Head of caudate nucleus (tissue), 42 donors: ENCODE measurements at regions not wholly inside any gene's neighbourhood (a gene's known extent, or its start where the extent isn't known, plus 50 kb on each side); places are given as distances from the start of the nearest gene placed in this dataset.
"Not testable (repeated sequence)": the region's sequence is repeated elsewhere in the genome, so short reads cannot be mapped to it uniquely, and the experiment has no call there.

ENCODE experiments used
- DNase-seq, 42 donors: peaks; one replicate each; pipeline versions ENCODE4 v3.0.0 to v3.0.0-alpha.2; 2020 to 2021; ENCODE audit warnings: mixed read lengths in 7 of 42
- intact Hi-C: fragments of 100-400 bp; cut with DNase I; formaldehyde crosslinking; loops from one replicate; pipeline ENCODE4 v1.15.0; 2022

DNA sequence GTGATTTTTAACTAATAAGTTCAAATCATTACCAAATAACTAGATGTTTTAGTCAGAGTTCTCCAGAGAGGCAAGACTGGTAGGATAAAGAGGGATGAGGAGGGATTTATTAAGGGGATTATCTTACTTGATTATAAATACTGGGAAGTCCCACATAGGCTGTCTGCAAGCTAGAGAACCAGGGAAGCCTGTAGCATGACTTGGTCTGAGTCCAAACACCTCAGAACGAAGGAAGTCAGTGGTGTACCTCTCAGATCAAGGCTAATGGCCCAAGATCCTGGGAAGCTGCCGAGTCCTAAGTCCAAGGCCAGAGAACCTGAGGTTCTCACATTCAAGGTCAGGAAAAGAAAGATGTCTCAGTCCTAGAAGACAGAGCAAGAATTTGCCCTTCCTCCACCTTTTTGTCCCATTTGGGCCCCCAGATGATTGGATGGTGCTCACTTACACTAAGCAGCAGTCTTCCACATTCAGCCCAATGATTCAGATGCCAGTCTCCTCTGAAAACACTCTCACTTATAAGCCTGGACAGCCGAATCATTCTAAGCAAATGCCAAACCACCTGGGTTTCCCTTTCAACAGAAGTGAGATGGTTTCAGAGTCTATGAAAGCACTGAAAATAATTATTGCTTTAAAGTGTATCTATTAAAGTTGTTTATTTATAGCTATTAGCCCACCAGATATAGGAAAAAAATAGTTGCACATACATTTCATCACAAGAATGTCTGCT lies 1599.2 kb downstream of the OLFM4 start:
- intact Hi-C loops = no loop called here
- DNase-seq = no peak

DNA sequence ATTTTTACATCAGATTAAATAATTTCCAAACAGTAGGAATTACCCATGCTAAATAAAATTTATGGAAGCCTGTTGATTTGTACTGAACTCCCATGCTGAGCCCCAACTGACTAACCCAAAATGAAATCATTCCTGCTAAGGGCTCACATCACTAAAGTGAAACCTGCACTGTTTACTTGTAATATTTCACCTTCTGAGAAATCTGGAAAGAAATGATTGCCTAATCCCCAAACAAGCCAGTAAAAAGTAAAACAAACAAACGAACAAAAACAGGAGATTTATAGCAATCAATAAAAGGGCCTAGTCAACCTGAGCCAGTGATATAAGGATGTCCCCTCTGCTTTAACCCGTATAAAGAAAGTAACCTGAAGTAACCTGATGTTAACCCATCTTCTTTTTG lies 1599.8 kb downstream of the OLFM4 start:
- no peak for DNase-seq
- intact Hi-C loops = no loop called here

DNA sequence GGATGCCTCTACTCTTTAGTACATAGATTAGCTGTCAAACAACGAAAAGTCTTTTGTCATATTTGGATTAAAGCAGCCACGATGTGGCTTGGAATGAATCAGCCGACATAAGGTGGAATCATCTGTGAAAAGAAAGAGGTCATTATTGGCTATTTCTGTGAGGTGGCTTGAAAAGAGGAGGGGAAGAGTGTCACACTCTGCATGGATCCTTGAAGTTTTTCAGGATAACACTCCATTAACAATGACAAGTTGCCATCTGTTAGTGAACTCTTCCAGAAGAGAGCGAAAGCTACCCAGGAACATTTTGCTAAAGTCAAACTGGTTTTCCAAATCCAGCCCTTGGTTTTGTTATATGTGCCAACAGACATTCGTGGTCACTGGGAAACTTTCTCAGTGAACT lies 1604.8 kb downstream of the OLFM4 start:
- intact Hi-C loops = no loop called here
- no peak for DNase-seq

DNA sequence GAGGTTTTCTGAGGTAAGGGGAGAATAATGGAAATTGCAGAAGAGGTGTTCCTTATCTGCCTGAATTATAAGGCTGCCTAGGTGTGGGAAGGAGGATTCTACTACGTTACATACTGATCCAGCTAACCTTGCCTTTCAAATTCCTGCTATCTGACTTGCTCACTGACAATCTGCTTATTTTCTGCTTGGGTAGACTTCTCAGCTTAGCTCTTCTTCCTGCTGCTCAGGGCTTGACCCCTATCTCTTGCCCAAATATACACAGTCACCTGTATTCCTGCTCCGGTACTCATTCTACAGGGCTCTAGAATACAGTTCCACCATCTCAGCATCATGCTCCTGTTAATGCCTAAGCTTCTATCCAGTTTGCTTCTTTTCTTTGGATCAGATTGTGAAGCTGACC lies 1607.6 kb downstream of the OLFM4 start:
- DNase-seq = no peak
- intact Hi-C loops = no loop called here

DNA sequence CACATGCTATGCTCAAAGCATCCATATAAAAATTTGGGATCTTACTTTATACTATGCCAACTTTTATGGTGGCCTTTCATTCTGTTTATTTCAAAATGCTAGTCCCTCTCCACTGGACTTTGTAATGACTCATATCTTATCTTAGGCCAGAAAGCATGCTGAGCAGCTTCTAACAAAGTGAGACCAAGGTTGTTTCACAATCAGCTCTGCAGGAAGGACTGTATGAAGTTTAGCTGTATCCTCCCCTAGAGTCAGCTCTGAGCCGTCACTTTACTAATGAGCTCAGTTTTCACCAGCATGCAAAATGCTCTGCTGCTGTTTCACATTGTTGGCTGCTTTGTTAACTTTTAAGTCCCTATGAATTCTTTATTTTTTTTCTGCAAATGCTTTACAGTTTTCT lies 1608.8 kb downstream of the OLFM4 start:
- intact Hi-C loops = no loop called here

DNA sequence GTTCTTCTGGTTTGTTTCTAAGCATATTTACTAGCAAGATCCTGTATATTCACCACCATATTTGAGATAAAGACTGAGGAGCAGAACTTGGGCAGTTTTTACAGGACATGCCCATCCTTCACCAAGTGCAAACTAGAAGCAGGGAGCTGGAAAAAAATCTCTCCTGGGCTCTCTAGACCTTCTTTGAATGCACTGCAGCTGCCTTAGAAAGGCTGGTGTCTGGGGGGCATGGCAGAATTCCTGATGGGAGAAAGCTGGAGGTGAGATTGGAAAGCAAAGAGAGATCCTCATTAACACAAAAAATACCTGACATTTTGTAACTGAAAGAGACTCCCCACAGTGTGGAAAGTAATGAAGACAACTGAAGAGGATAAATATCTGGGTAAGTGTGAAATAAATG lies 1612.1 kb downstream of the OLFM4 start:
- DNase-seq = no peak
- intact Hi-C loops = no loop called here

More for the DNA sequence above, 1608.8 kb downstream of the OLFM4 start:
- DNase-seq = no peak

DNA sequence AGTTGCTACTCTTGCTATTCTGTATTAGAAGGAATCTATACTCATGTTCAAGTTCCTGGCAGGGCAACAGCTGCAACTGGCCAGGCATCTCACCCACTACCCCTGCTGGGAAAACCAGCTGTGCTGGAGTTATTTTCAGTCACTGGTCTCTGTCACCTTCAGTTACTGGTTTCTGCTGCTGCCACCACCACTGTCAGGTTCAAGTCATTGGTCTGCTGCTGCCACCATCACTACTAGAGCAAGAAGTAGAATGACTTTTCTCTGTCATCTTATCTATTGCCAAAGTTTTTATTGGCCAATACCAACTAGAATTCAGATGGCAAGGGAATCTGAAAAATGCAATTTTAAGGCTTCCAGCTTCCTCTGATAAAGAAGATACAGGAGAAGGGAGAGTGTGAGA lies 1615.2 kb downstream of the OLFM4 start:
- intact Hi-C loops = no loop called here
- no peak for DNase-seq

DNA sequence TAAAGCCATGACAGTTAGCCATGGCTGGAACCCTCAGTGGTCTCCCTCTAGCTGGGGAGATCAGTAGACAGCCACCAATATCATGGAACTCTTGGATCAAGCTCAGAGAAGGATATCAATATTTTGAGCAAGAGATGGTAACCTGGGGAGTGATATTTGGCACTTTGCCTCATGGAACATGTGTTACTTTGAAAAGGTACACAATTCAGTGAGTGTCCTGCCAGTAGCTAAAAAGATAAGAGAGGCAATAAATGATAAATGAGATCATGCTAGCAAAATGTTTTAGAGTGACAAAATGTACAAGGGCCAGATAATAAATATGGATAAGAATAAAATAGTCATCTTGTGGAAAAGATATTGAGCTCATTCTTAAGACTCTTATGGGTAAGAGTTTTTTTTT lies 1618.7 kb downstream of the OLFM4 start:
- intact Hi-C loops = no loop called here
- DNase-seq = no peak

DNA sequence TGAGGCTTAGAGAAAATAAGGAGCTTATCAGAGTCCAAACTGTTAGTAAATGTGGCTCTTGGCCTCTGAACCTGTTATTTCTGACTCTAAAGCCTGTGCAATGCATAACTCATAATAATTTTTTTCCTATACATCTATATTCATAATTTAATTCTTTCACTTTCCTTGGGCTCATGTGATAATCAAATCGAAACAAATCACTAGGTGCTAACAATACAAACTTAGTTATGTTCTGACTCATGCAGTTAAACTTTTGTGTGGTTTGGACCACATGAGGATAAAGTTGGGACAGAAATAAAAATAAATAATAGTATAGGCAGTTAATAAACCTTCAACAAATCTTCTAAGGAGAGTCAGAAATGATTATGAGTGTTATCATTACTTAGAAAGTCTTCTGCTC lies 1629.0 kb downstream of the OLFM4 start:
- no peak for DNase-seq
- intact Hi-C loops = no loop called here

DNA sequence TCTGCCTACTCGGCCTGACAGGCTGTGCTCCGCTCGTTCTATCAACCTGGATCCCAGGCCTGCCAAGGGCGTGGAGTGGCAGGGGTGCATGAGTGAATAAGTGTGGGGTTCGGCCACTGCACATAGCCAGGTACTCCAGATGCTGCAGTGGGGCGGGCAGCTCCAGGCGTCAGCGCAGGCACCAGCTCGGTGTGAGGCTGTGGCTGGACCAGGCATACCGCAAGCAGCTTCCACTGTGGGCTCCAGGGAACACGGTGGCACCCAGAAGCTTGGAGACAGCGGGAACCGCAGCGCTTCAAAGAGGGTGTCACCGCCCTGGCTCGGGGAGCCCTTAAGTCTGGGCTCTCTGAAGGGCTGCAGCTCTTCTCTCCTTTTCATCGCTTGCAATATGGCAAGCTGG lies 1630.2 kb downstream of the OLFM4 start:
- DNase-seq = no peak
- intact Hi-C loops = no loop called here

DNA sequence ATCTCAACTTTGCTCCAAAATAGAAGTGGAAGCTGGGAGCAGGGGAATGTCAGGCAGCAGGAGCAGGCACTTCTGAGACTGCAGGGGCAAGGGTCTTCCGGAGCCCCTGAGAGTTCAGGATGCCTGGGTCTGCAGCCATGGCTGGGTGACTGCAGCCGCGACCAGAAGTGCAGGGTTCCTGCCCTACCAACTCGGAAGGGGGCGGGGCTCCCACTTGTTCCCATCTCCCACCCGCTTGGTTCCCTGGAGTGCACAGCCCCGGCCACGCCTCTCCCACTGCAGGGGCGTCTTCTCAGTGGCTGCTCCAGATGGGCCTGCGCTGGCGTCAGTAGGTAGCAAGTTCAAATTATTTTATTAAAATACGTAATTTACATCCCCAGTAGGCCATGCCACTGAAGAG lies 1631.7 kb downstream of the OLFM4 start:
- intact Hi-C loops = no loop called here
- DNase-seq = no peak

DNA sequence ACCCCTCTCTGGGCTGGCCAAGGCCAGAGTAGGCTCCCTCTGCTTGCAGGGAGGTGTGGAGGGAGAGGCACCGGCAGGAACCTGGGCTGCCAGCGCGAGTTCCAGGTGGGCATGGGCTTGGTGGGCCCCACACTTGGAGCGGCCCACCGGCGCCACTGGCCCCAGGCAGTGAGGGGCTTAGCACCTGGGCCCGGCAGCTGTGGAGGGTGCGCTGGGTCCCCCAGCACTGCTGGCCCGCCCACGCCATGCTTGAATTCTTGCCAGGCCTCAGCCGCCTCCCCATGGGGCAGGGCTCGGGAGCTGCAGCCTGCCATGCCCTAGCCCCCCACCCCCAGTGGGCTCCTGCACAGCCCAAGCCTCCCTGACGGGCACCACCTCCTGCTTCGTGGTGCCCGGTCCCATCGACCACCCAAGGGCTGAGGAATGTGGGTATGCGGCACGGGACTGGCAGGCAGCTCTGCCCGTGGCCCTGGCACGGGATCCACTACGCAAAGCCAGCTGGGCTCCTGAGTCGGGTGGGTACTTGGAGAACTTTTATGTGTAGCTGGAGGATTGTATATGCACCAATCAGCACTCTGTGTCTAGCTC lies 1648.0 kb downstream of the OLFM4 start:
- no peak for DNase-seq
- intact Hi-C loops = no loop called here

DNA sequence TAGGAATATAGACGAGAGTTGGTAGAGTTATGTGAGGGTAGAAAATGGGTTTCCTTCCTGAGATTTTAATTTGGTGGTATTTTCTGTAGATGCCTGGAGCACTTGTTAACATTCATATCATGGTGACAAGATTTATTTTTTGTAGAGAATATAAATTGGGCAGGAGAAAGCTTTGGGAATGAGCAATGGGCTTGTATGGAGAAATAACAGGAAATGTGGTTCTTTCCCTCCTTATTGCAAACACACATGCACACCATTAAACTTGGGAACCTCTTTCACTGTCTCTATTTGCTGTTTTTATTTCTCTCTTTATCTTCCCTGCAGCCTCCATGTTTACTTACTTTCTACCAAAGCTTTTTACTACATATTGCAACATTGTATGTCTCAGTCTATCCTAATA lies 1653.6 kb downstream of the OLFM4 start:
- DNase-seq = no peak
- intact Hi-C loops = no loop called here

DNA sequence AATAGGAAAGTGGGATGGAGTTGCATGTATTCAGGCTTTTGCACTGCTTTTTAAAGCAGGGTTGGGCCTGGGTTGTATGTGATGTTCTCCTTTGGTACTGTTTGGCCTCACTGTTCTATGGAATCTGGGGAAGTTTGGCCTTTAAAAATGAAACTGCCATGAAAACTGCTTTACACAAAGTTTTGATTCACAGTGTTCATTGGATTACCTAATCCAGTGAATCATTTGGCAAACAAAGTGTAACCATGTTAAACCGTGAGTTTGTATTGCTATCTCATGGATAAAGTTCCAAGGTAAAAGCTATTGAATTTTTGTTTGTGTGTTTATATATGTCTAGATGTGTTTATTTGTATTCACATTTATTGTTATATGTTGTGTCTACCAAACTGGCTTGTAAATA lies 1658.6 kb downstream of the OLFM4 start:
- DNase-seq = no peak
- intact Hi-C loops = no loop called here

DNA sequence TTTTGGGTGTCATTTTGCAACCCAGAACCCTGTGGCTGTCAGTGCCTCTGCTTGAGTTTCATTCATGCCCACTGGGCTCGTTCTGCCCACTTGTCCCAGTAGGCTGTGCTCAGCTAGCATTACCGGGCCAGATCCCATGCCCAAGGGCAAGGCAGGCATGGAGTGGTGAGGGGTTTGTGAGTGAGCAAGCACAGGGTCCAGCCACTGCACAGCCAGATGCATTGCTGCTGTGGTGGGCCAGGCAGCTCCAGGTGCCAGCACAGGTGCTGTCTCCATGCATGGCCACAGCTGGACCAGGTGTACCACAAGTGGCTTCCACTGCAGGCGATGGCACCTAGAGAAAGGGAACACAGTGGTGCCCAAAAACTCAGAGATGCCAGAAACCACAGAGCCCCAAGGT lies 1671.2 kb downstream of the OLFM4 start:
- no peak for DNase-seq
- intact Hi-C loops = no loop called here

DNA sequence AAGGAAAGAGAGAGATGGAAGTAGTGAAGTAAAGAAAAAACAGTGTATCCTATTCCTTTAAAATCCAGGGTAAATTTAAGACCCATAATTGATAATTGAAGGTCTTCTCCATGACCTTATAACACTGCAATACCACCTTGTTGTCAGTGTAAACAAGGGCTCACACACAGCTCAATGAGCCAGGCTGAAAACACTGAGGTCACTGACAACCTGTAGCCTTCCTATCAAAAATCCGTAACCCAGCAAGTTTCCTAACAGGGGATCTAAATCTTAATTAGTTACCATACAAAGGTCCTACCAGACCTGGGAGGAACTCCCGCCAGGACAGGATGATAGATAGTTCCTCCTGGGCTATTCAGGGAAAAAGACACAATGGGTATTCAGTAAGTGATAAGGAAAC lies 1677.1 kb downstream of the OLFM4 start:
- DNase-seq = no peak
- intact Hi-C loops = no loop called here

DNA sequence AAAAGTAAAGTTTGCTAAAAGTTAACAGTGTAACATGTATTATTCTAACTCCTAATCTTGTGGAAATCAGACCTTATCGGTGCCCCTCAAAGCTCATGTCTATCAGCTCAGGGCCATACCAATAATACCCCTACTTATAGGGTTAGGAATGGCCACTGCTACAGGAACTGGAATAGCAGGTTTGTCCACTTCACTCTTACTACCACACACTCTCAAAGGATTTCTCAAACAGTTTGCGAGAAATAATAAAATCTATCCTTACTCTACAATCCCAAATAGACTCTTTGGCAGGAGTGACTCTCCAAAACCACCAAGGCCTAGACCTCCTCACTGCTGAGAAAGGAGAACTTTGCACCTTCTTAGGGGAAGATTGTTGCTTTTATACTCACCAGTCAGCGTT lies 1677.7 kb downstream of the OLFM4 start:
- DNase-seq = no peak
- intact Hi-C loops = no loop called here

DNA sequence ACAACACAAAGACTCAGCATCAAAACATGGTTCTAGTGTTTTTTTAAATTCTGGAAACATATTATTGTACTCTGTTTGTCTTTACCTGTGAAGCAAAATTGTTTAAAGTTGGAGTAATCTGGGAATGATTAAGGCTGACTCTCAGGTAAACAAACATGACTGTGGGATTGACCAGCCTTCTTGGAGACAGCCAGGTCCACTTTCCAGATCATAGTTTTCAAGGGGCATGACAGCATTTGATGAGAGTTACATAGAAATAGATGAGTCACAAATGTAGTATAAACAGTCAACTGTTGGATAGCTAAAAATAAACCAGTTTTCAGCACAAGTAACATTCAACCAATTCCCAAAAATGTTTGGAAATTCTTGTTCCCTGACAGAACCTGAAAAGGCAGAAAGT lies 1680.9 kb downstream of the OLFM4 start:
- no peak for DNase-seq
- intact Hi-C loops = no loop called here

DNA sequence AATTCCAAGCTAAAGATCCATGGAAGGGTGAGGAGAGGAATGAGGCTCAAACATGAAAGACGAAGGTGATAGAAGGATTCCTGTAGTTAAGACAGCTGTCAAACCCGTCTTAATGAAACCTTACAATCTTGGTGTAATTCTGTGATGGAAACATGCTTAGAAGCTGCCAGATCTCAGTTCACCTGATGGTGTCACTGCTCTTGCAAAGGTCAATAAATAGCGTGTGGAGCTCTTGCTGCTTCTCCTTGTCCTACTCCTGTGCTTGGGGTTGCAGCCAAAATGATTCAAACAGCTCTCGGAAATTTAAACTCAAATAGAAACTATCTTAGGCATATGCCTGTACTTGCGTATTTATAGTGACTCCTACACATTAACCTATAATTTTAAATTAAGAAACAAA lies 1705.0 kb downstream of the OLFM4 start:
- intact Hi-C loops = no loop called here
- DNase-seq = no peak

DNA sequence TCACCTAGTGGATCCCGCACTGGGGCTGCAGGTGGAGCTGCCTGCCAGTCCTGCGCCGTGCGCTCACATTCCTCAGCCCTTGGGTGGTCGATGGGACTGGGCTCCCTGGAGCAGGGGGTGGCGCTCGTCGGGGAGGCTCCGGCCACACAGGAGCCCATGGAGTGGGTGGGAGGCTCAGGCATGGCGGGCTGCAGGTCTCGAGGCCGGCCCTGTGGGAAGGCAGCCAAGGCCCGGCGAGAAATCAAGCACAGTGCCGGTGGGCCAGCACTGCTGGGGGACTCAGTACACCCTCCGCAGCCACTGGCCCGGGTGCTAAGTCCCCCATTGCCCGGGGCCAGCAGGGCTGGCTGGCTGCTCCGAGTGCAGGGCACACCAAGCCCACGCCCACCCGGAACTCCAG lies 1708.6 kb downstream of the OLFM4 start:
- DNase-seq, intact Hi-C loops: not testable (repeated sequence)

DNA sequence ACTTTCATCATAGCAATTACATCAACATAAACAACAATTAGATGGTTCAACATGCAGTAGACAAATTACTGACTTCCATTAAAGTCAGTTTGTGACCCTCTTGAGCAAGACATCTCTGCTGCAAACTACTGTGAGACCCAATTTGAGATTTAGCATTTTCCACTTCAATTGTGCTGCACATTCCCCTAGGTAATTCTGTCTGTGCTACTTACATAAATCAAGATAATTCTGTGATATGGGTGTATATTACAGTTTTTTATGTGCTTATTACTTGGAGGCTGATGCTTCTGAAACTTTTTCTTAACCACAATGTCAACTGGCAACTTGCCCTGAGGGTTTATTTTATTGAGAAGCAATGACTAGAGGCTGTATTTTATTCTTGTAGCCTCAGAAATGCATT lies 1714.4 kb downstream of the OLFM4 start:
- intact Hi-C loops = no loop called here
- no peak for DNase-seq

DNA sequence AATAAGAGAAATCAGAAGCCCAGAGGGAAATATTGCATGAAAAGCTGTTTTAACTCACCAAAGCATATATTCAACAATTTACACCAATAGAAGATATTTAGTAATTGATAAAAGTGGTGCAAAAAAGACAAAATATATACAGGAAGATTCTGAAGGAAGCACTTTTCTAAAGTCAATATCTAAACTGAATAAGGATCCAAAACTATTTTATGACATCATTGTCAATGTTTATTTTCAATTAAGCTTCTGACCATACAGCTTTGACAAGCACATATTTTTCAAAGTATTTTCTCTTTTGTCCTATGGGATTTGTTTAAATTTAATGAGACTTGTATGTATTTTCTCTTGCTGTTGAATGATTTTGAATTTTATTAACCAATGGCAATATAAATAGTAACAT lies 1716.1 kb downstream of the OLFM4 start:
- intact Hi-C loops = no loop called here

More for the DNA sequence above, 1716.1 kb downstream of the OLFM4 start:
- DNase-seq = no peak
